HG03439 (cell line): ENCODE measurements at regions not wholly inside any gene's neighbourhood (a gene's known extent, or its start where the extent isn't known, plus 50 kb on each side); places are given as distances from the start of the nearest gene placed in this dataset.

Experiments used
- ATAC-seq: cut with Tn5 transposase; IDR thresholded peaks from one replicate; pipeline ENCODE4 v1.9.1; 2021; ENCODE audit warnings: mild to moderate bottlenecking, moderate library complexity; ENCODE audit not compliant: unreplicated experiment

DNA sequence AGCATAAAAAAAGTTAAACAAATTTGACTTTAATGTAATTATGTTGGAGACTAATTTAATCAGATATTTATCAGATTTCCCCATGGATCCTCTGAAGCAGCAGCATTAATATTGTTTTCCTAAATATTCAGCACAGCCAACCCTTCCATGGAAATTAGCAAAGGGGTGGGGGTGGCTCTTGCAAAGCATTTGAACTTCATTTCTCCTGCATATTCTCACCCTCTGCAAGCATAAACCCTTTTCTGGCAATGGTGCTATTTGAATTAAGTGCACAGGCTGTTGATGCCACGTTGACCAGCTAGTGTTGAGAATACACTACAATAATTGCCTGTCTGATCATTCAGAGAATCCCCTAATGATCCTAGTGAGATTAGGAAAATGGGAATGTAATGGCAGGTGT is 488.1 kb upstream of the KLF12 start:
- ATAC-seq, result no peak

DNA sequence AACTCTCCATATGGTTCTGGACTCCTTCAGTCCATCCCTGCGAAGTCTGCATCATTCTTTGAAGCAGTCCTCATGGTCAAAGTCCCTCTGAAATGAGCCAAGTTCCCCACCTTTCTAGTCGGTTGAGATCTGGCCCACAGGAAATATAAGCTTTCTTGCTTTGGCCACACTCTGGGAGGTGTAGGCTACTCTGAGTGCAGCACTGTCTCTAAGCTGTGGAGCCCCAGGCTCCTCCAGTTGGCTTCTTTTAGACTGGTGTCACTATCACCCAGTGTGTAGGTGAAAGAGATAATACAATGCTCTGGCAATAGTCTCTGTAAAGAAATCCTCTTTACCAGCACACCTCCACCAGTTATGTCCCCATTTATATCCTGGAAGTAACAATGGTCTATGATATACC is 486.5 kb upstream of the KLF12 start:
- ATAC-seq, result no peak

DNA sequence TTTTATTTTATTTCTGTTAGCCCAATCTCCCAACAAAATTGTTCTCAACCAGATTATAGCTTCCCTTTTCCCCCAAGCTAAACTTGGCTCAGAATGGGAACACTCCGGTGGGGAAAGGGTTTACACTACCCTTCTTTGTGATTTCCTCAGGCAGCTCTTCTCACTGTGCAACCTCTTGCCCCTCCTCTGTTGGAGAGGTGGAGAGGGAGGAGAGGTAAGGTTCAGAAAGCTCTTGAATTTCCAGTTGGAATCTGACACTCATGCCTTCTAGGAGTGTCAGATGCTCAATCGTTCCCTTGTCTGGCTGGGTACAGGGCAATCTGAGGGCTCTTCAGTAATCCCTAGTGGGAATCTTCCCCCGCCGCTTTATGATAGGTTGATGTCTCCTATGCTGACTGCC is 486.1 kb upstream of the KLF12 start:
- no peak for ATAC-seq

DNA sequence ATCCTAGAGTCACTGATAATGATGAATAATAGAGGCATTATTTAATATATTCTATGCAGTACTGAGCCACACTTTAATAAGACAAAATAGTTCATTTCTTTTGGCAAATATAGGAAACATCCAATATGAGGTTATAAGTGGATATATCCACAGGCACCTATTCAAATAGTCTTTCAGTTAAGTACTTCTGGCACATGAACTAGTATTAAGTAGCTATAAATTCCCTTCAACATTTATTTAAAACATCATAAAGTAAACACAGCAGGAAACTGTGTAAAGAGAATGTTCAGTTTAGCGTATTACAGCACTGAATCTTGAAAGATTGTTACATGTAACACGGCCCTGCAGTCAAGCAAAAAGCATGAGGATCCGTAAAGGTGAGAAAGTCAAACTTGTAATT is 463.3 kb upstream of the KLF12 start:
- no peak for ATAC-seq

DNA sequence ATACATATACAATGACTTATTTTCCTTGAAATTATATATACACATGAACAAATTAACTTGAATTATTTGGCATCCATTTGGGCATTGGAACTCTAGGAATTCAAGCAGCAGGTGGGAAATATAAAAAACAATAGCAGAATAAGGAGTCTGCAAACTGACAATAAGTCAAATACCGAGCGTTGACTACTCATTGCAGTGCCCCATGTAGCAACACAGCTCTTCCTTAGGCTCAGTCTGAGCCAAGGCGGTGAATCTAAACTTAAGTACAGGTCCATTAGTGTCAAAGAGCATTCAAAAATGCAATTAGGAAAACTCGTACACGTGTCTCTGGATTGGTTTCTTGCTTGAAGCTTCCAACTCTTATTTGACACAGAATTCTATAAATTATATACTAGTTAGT is 462.5 kb upstream of the KLF12 start:
- ATAC-seq, result no peak

DNA sequence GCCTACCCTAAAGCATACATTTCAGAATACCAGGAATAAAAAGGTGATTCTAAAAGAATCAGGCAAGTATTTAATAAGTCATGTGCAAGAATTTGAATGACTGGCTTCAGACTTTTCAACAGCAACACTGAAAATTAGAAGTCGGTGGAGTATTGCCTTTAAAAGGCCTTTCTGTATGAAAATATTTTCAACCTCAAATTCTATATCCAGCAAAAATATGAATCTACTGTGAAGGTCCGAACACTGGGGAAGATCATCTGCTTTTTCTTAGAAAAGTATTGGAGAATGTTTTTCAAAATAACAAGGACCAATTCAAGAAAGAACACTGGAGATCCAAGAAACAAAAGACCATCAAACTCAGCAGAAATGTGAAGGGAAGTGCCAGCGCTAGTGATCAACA is 459.5 kb upstream of the KLF12 start:
- no peak for ATAC-seq

DNA sequence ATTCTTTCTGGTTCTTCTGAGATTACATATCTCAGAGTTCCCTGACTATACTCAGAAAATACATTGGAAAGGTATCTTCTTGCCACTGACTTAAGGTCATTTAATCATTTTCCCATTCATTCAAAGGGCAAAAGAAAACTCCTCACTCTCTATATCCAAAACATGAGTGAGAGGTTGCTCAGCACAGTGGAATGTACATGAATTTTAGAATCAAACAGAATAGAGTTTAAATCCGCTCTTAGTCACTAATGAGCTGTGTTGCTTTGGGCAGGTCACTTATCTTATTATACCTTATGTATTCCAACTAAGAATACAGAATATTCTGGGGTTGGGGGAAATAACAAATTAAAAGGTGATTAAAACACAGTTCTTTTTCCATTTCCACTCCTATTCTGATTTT is 452.6 kb upstream of the KLF12 start:
- ATAC-seq, result no peak

DNA sequence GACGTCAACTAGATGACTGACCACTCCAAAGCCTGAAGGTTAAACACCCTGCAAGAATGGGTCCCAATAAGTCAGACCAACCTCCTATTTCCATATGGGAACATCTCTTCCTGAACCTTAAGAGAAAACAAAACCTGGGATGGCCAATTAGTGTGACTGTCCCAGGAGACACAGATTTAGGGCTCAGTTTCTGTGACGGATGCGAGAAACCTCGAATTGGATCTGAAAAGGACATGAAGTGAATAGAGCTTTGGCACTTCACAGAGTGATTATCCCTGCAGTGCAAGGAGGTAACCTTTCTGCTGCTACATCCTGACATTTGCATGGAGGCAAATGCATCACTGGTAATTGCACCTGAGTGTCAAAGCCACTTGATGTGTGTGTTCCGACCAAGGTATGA is 442.2 kb upstream of the KLF12 start:
- no peak for ATAC-seq

DNA sequence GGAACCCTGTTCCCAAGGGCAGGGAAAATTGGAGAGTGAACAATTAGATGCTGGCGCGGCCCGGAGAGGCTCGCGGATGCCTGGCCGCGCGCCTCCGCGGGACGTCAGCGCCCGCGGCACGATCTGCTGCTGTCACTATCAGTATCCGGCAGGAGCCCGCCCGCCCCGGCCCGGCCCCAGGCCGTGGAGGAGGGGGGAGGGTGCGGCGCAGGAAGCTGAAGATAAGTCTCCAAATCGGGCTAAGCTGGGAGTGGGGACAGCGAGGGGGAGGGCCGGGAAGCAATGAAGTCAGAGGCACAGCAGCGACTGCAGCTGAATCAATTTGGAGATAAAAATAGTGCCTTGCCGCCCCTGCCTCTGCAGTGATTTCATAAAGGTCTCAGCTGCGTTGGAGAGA is 441.5 kb upstream of the KLF12 start:
- ATAC-seq, result no peak

DNA sequence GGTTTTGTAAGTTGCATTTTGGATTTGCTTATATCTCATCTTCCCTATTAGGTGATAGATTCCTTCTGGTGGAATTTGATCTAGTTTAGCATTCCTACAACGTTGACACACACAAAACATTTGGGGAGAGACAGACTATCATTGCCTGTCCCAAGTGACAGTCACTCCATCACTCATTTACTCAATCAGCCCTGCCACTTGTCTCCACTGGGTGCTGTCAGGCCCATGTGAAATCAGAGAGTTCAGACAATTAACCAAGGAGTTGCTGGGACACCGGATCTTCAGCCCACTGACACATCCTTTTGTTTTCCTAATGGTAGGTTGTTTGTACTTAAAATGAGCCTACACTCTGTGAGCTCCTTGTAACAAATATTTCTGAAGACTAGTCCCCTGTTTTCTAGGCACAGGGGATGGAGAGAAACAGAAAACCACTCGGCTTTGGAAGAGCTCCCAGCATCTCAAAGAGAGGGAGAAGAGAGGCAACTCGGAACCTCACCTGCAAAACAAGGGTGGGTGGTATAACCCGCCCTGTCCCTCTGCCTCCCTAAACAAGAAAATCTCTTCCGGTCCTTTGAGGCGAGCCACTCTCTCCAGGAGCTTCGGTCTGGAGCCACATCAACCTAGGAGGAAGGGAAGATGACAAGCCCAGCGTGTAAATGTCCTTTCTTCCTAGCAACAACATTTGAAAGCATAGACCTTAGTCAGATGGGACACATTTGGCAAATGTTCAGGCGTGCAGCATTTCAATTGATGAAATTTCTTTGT is 440.9 kb upstream of the KLF12 start:
- ATAC-seq, result no peak

DNA sequence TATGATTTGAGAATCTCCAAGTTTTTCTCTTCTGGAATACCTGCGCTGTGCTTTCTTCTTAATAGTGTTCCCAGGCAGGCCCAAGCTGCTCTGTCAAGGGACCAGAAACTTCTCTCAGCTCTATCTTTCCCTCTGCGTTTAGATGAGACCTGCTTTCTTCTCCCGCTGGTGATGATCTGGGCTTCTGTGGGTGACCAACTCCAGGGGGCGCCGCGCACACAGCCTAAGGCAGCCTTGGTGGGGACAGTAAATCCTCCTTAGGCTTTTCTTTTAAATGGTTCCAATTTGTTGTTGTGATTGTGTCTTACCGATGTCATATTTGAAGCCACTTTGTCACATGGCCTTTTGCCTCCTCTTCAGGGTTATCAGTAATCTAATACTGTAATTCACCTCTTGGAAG is 439.4 kb upstream of the KLF12 start:
- ATAC-seq, result no peak

DNA sequence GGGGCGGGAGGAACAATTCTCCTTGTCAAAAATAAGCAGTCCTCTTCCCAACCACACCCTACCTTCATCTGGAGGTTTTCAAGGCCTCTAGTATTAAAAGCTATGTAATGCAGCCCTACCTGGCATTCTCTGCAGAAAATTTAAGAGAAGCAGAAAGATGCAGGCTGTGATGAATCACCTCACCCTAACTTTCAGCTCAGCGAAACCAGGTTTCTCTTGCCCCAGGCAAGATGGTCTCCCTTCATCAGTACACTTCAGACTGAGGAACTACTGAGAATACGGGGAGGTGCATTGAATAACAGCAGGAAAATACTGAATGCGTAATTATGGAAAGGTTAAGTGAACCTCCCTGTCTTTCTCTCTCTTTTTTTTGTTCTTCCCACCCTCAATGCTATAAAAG is 437.6 kb upstream of the KLF12 start:
- ATAC-seq, result no peak

DNA sequence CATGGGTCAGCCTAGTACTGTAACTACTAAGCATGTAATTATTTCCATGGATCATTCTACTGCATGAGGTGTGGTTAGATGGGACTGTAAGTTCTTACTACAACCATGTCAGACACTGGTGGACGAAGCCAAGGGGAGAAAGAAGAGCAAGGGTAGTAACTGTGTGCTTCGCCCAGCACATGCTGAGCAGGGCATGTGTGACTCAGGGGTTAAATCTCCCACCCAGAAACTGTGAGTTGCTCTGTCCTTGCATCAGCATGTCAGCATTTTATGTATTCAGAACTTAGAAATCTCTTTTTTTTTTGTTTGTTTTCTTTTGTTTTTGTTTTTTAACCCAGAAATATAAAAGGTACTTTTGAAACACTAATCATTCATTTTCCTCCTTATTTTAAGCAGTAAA is 436.6 kb upstream of the KLF12 start:
- no peak for ATAC-seq

DNA sequence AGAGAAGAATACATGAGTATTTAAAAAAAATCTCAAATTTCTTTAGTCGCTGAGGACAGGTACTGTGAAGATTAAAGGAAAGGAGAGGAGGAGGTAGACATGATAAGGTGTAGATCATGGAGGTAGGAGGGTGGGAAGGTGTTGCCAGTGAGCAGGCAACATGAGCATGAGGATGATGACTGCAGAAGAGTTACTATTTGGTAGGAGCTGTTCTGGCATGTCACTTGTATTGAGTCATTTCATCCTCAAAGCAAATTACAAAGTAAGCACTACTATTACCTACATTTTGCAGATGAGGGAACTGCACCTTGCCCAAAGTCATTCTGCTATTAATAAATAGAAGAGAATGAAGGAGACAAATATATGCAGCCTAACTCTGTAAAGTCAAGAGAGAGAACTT is 435.8 kb upstream of the KLF12 start:
- no peak for ATAC-seq

DNA sequence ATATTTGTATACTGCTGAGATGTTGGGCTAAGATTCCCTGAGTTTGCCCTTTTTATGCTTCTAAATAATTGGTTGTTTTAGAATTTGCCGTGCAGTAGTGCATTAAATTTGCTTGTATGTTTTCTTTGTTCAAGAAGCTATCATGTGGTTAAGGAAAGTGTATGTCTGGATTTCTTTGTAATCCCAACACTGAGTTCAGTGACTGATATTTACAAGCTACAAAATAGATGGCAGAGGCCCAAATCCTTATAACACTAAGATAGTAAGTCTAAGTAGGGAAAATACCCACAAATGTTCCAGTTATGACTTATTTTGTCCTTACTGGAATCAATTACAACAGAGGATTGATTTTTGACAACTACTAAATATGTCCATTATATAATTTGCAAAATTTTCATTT is 435.0 kb upstream of the KLF12 start:
- no peak for ATAC-seq

DNA sequence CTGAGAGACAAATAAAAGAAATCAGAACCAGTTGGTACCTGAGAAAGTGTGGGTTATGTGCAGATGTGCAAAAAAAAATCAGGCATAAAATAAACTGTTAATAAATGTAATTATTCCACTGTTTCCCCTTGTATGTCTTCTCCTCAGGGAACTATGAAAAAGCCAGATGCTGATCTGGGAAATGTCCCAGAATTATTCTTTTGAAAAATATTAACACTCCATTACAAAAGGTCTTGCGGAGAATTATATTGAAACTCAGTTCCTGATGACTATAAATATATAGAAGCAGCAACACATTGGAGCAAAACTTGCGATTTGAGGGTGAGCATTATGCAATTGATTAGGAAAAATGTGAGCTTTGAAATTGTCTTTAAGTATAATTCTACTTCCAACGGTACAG is 433.3 kb upstream of the KLF12 start:
- no peak for ATAC-seq

DNA sequence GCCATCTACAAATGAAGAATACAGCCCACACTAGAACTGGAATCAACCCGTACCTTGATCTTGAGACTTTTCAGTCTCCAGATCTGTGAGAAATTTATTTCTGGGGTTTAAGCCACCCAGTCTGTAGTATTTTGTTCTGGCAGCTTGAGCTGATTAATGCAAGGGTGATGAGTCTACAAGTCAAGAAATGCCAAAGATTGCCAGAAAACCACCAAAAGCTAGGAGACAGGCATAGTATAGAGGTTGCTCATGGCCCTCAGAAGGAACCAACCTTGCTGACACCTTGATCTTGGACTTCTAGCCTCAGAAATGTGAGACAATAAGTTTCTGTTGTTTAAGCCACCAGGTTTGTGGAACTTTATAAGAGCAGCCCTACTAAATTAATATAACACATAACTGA is 428.2 kb upstream of the KLF12 start:
- no peak for ATAC-seq

DNA sequence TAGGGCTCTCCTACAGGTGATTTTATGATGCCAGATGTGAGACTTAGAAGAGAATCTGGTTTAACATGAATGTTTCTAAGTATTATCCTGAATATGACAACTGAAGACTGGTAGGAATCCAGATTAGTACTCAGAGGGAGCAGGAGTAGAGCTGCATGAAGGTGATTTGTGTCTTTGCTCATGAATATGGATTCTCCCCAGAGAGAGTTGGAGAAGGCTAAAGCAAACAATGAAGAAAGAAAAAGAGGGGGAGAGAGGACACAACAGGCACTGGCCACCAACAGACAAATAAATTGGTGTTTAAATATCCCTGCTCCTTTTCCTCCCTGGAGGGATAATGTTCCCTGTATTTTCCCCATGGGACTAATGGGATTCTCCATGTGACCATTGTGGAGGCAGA is 427.0 kb upstream of the KLF12 start:
- no peak for ATAC-seq

DNA sequence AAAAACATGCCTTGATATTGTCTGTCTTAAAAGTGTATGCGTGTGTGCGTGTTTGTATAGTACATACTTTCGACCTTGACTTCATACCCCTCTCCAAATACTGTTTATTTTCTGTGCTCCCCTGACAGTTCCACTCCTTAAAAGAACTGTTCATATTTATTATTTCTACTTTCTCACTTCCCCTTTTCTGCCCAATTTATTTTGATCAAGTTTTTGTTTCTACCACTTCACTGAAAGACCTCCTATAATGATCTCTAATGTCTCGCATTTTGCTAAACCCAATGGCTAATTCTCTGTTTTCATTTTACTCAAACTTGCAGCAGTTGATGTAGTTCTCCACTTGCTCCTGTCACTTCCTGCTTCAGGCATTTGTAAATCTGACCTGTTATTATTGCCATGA is 426.1 kb upstream of the KLF12 start:
- no peak for ATAC-seq

DNA sequence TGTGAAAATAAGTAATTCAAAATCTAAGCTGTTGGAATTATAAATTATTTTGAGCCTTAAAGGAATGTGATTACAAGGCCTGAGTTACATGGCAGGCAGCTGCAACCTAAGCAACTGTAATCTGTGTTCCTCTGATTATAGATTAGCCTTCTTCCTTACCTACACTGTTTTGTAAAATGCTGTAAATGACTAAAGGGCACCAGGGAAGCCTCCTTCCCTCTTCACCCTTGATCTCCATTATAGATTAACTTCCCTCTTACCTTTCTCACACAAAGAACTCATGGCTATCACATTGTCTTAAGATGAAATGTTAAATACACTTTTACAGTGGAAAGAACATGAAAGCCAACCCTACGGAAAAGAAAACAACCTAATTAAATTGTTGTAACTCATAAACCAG is 423.7 kb upstream of the KLF12 start:
- ATAC-seq, result no peak

DNA sequence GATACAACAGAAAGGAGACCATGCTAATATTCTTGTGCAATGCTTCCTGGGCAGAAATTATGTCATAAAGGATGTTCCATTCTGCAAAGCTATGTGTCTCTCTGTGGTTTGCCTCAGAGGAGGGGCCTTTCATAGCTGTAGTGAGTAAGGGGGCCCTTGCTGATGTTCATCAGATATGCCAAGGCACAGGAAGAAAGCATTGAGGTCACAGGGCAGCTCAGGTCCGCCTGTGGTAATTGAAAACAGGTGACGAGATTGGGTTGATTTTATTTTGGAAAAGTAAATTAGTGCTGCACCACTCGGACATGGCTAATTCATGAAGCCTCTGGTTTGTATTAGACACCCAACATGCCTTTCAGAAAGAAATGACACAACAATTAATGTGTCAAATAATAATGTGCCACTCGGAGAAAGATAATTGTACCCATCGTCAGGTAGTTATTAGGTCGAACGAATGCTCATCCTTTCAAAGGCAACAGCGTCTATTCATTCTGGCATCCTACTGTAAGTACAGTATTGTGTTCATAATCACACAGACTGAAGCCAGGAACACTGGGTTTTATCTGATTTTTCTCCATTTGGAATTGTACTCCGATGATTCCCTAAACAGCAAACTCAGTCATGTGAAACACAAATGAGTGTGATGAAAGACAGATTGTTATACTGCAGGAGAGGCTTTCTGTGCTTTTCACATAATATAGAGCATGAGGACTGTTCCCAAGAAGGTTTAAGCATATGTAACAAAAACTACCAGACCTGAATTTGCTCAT is 421.6 kb upstream of the KLF12 start:
- ATAC-seq, result no peak

DNA sequence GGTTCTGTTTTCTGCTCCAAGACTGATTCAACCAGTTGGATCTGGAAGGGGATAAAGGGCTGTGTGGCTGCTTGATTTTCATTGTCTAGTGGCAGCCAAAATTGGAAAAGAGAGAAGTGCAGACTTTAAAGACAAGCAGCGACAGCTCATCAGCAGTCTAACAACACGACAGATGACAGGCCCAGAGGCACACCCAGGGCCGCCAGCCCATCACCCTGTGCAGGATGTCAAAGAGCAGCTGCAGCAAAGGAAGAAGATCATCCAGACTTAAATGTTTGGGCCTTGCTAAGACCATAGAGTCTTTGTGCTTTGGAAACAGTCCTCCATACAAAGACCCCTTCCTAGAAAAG is 421.0 kb upstream of the KLF12 start:
- ATAC-seq, result no peak
